Vagina (tissue), 2 donors: ENCODE measurements at regions not wholly inside any gene's neighbourhood (a gene's known extent, or its start where the extent isn't known, plus 50 kb on each side); places are given as distances from the start of the nearest gene placed in this dataset.

Source experiments
- DNase-seq, 2 donors: peaks; one replicate each; pipeline ENCODE4 v3.0.0-alpha.2; 2017; ENCODE audit errors: extremely low spot score in 2 of 2
- H3K27ac ChIP-seq: fragments of 200-600 bp; sonication (generic); one replicate; pipeline ENCODE4 v1.5.1; 2019
- H3K27me3 ChIP-seq: fragments of 200-600 bp; sonication (generic); one replicate; pipeline ENCODE4 v1.5.1; 2019
- H3K36me3 ChIP-seq, 2 donors: fragments of 200-600 bp; sonication (generic); one replicate each; pipeline ENCODE4 v1.5.1; 2017 to 2019
- H3K4me1 ChIP-seq: fragments of 200-600 bp; sonication (generic); one replicate; pipeline ENCODE4 v1.5.1; 2019
- H3K4me3 ChIP-seq, 2 donors: fragments of 200-600 bp; sonication (generic); 1 replicate in 1 of 2; 2 replicates in 1 of 2; pipeline ENCODE4 v1.5.1; 2016 to 2019
- H3K9me3 ChIP-seq: fragments of 200-600 bp; sonication (generic); one replicate; pipeline ENCODE4 v1.5.1; 2019
- CTCF ChIP-seq, 3 experiments: fragments of 450-650 bp in 2 of 3; fragments of 200-600 bp in 1 of 3; sonication (generic) in 1 of 3; IDR thresholded peaks; one replicate each; pipeline ENCODE4 v1.5.1; 2017 to 2019; ENCODE audit warnings: antibody characterized with exemption in 3 of 3, mild to moderate bottlenecking in 2 of 3, moderate library complexity in 2 of 3
- POLR2A ChIP-seq, 2 donors: fragments of 450-650 bp; IDR thresholded peaks; one replicate each; pipeline ENCODE4 v1.6.1; 2017; ENCODE audit warnings: antibody characterized with exemption in 2 of 2, mild to moderate bottlenecking in 2 of 2, moderate library complexity in 2 of 2
- POLR2AphosphoS5 ChIP-seq, 2 donors: sonication (generic); formaldehyde crosslinking; IDR thresholded peaks; one replicate each; pipeline ENCODE4 v1.9.0; 2017; ENCODE audit warnings: antibody characterized with exemption in 2 of 2, mild to moderate bottlenecking in 2 of 2, low read depth in 1 of 2; ENCODE audit not compliant: insufficient read depth in 1 of 2
- intact Hi-C: fragments of 100-400 bp; cut with DNase I; formaldehyde crosslinking; loops from one replicate; pipeline ENCODE4 v1.15.1; 2023

- Histone ChIP-seq H3K36me3 (no peaks in the 10 kb centered on the region), H3K9me3 (no peaks in the 10 kb centered on the region), H3K4me1 (peaks cover 6% of the 10 kb centered on the region), H3K27me3 (no peaks in the 10 kb centered on the region), H3K27ac (no peak overlapping the region), H3K4me3 (no peak overlapping the region)
- TF ChIP-seq POLR2AphosphoS5 (IDR thresholded peaks at IDR 0.05; ENCODE audit: insufficient read depth in 1 of 2, low read depth in 1 of 2) (no peak), CTCF (IDR thresholded peaks at IDR 0.05) (no peak), POLR2A (IDR thresholded peaks at IDR 0.05) (no peak)
- DNase-seq = no peak
- intact Hi-C loops = no loop called here
Observed at GRCh38 chr13:40480012-40480914, 186.2 kb downstream of the FOXO1 start.

- H3K36me3 ChIP-seq = no peaks in the 10 kb centered on the region
- H3K27ac ChIP-seq = no peak overlapping the region
- no peak overlapping the region for H3K4me3 ChIP-seq
- no peak for TF ChIP-seq POLR2AphosphoS5 (IDR thresholded peaks at IDR 0.05; ENCODE audit: insufficient read depth in 1 of 2, low read depth in 1 of 2)
- TF ChIP-seq POLR2A (IDR thresholded peaks at IDR 0.05) = no peak
- TF ChIP-seq CTCF (IDR thresholded peaks at IDR 0.05) = no peak
- H3K9me3 ChIP-seq = no peaks in the 10 kb centered on the region
- no peaks in the 10 kb centered on the region for H3K27me3 ChIP-seq
- no peak for DNase-seq
- H3K4me1 ChIP-seq = peaks cover 6% of the 10 kb centered on the region
- intact Hi-C loops = no loop called here
Observed at GRCh38 chr13:40480915-40481516, 185.4 kb downstream of the FOXO1 start.

- no peaks in the 10 kb centered on the region for H3K36me3 ChIP-seq
- TF ChIP-seq CTCF (IDR thresholded peaks at IDR 0.05) (no peak), POLR2AphosphoS5 (IDR thresholded peaks at IDR 0.05; ENCODE audit: insufficient read depth in 1 of 2, low read depth in 1 of 2) (no peak), POLR2A (IDR thresholded peaks at IDR 0.05) (no peak)
- intact Hi-C loops = no loop called here
Observed at GRCh38 chr13:40483601-40484000, 182.8 kb downstream of the FOXO1 start.

GRCh38 chr13:40484101-40484800 lies 182.2 kb downstream of the FOXO1 start:
- no peak for TF ChIP-seq POLR2A (IDR thresholded peaks at IDR 0.05)
- no peak for TF ChIP-seq POLR2AphosphoS5 (IDR thresholded peaks at IDR 0.05; ENCODE audit: insufficient read depth in 1 of 2, low read depth in 1 of 2)
- no peak for TF ChIP-seq CTCF (IDR thresholded peaks at IDR 0.05)
- H3K27ac ChIP-seq = no peak overlapping the region
- no peaks in the 10 kb centered on the region for H3K4me1 ChIP-seq
- no peak for DNase-seq
- H3K4me3 ChIP-seq = no peak overlapping the region
- no peaks in the 10 kb centered on the region for H3K27me3 ChIP-seq
- no peaks in the 10 kb centered on the region for H3K36me3 ChIP-seq
- intact Hi-C loops = no loop called here
- H3K9me3 ChIP-seq = no peaks in the 10 kb centered on the region

More at GRCh38 chr13:40483601-40484000, 182.8 kb downstream of the FOXO1 start:
- no peak for DNase-seq
- Histone ChIP-seq H3K9me3 (no peaks in the 10 kb centered on the region), H3K4me3 (no peak overlapping the region), H3K27me3 (no peaks in the 10 kb centered on the region), H3K27ac (no peak overlapping the region), H3K4me1 (no peaks in the 10 kb centered on the region)
